ENCODE measurements at regions not wholly inside any gene's neighbourhood (a gene's known extent, or its start where the extent isn't known, plus 50 kb on each side); places are given as distances from the start of the nearest gene placed in this dataset.

- TF ChIP-seq CTCF (IDR thresholded peaks at IDR 0.05; ENCODE audit: low read depth, low read length) = no peak
- no peak for DNase-seq
- Histone ChIP-seq H3K27ac (no peak overlapping the region), H3K4me3 (ENCODE audit: low read depth, low read length) (no peak overlapping the region), H3K36me3 (no peaks in the 10 kb centered on the region), H3K9me3 (ENCODE audit: severe bottlenecking) (no peaks in the 10 kb centered on the region), H3K27me3 (ENCODE audit: insufficient read depth, low read depth, severe bottlenecking) (no peaks in the 10 kb centered on the region)
Observed at GRCh38 chr17:14940108-14940937, 324.8 kb downstream of the PMP22 start.

- no peaks in the 10 kb centered on the region for H3K9me3 ChIP-seq (ENCODE audit: severe bottlenecking)
- no peak overlapping the region for H3K4me3 ChIP-seq (ENCODE audit: low read depth, low read length)
- TF ChIP-seq CTCF (IDR thresholded peaks at IDR 0.05; ENCODE audit: low read depth, low read length) = no peak
- H3K27me3 ChIP-seq (ENCODE audit: insufficient read depth, low read depth, severe bottlenecking) = no peaks in the 10 kb centered on the region
- no peaks in the 10 kb centered on the region for H3K36me3 ChIP-seq
- no peak for DNase-seq
- H3K27ac ChIP-seq = no peak overlapping the region
Observed at GRCh38 chr17:14935845-14936485, 329.2 kb downstream of the PMP22 start.

GRCh38 chr17:14935139-14935841, 329.8 kb downstream of the PMP22 start:
- no peaks in the 10 kb centered on the region for H3K36me3 ChIP-seq
- no peak overlapping the region for H3K27ac ChIP-seq
- H3K4me3 ChIP-seq (ENCODE audit: low read depth, low read length) = no peak overlapping the region
- no peak for TF ChIP-seq CTCF (IDR thresholded peaks at IDR 0.05; ENCODE audit: low read depth, low read length)
- no peak for DNase-seq
- no peaks in the 10 kb centered on the region for H3K27me3 ChIP-seq (ENCODE audit: insufficient read depth, low read depth, severe bottlenecking)
- H3K9me3 ChIP-seq (ENCODE audit: severe bottlenecking) = no peaks in the 10 kb centered on the region

GRCh38 chr17:14933676-14934075, 331.4 kb downstream of the PMP22 start:
- Histone ChIP-seq H3K27ac (no peak overlapping the region), H3K36me3 (no peaks in the 10 kb centered on the region), H3K27me3 (ENCODE audit: insufficient read depth, low read depth, severe bottlenecking) (no peaks in the 10 kb centered on the region), H3K9me3 (ENCODE audit: severe bottlenecking) (no peaks in the 10 kb centered on the region), H3K4me3 (ENCODE audit: low read depth, low read length) (no peak overlapping the region)
- TF ChIP-seq CTCF (IDR thresholded peaks at IDR 0.05; ENCODE audit: low read depth, low read length) = no peak
- DNase-seq = no peak

- no peaks in the 10 kb centered on the region for H3K36me3 ChIP-seq
- DNase-seq = peak; percentile 61
- H3K27ac ChIP-seq = no peak overlapping the region
- no peaks in the 10 kb centered on the region for H3K27me3 ChIP-seq (ENCODE audit: insufficient read depth, low read depth, severe bottlenecking)
- H3K4me3 ChIP-seq (ENCODE audit: low read depth, low read length) = no peak overlapping the region
- no peaks in the 10 kb centered on the region for H3K9me3 ChIP-seq (ENCODE audit: severe bottlenecking)
- peak; percentile 64 for TF ChIP-seq CTCF (IDR thresholded peaks at IDR 0.05; ENCODE audit: low read depth, low read length)
Observed at GRCh38 chr17:14926526-14927122, 338.5 kb downstream of the PMP22 start.

Measured in WERI-Rb-1 (cell line).